SK-N-SH treated with all-trans-retinoic acid at 6 μM for 48 hours (cell line): ENCODE measurements at regions not wholly inside any gene's neighbourhood (a gene's known extent, or its start where the extent isn't known, plus 50 kb on each side); places are given as distances from the start of the nearest gene placed in this dataset.

Experiments
- SNAI2 ChIP-seq: fragments of 250-450 bp; sonication (Bioruptor Pico); IDR thresholded peaks from 2 replicates; pipeline ENCODE4 v1.5.0; 2020; ENCODE audit warnings: mild to moderate bottlenecking, moderate library complexity
- TCF4 ChIP-seq: fragments of 250-450 bp; sonication (Bioruptor Pico); IDR thresholded peaks from 2 replicates; pipeline ENCODE4 v1.8.0; 2021; ENCODE audit warnings: mild to moderate bottlenecking, moderate library complexity, borderline replicate concordance
- TF ChIP-seq, protein P1 (sequence below): fragments of 250-450 bp; sonication (Bioruptor Pico); IDR thresholded peaks from 2 replicates; pipeline ENCODE4 v1.8.0; 2020; ENCODE audit warnings: mild to moderate bottlenecking, moderate library complexity, borderline replicate concordance

DNA sequence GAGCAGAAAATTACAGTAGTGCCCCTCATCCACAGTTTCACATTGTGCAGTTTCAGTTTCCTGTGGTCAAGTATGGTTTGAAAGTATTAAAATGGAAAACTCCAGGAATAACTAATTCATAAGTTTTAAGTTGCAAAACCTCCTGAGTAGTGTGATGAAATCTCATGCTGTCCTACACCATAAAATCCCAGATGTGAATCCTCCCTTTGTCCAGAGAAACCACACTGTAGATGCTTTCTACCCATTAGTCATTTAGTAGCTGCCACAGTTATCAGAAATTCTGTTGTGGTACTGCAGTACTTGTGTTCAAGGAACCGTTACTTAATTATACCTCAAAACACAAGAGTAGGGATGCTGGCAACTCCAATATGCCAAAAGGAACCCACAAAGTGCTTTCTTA, 74.7 kb downstream of the PTCHD4 start:
- no peak for TF ChIP-seq SNAI2 (CRISPR knock-in tag)
- TF ChIP-seq TCF4 (CRISPR knock-in tag) = no peak
- TF ChIP-seq, protein P1, sequence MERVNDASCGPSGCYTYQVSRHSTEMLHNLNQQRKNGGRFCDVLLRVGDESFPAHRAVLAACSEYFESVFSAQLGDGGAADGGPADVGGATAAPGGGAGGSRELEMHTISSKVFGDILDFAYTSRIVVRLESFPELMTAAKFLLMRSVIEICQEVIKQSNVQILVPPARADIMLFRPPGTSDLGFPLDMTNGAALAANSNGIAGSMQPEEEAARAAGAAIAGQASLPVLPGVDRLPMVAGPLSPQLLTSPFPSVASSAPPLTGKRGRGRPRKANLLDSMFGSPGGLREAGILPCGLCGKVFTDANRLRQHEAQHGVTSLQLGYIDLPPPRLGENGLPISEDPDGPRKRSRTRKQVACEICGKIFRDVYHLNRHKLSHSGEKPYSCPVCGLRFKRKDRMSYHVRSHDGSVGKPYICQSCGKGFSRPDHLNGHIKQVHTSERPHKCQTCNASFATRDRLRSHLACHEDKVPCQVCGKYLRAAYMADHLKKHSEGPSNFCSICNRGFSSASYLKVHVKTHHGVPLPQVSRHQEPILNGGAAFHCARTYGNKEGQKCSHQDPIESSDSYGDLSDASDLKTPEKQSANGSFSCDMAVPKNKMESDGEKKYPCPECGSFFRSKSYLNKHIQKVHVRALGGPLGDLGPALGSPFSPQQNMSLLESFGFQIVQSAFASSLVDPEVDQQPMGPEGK (CRISPR knock-in tag) = no peak
